ENCODE measurements at regions not wholly inside any gene's neighbourhood (a gene's known extent, or its start where the extent isn't known, plus 50 kb on each side); places are given as distances from the start of the nearest gene placed in this dataset.

GRCh38 chr2:122739732-122740593 is 984.5 kb downstream of the TSN start:
- no peak overlapping the region for H3K27ac ChIP-seq (ENCODE audit: low read depth in 2 of 2, low read length in 2 of 2)
- H3K4me1 ChIP-seq (ENCODE audit: control insufficient read depth in 2 of 3, insufficient read depth in 2 of 3, low read depth in 1 of 3, low read length in 3 of 3) = no peaks in the 10 kb centered on the region
- no peaks in the 10 kb centered on the region for H3K36me3 ChIP-seq (ENCODE audit: control insufficient read depth in 2 of 3, insufficient read depth in 3 of 3, low read length in 3 of 3)
- intact Hi-C loops (cut with DNase I) = no loop called here
- H3K9ac ChIP-seq (ENCODE audit: low read length in 3 of 3) = no peak overlapping the region
- TF ChIP-seq CTCF (IDR thresholded peaks at IDR 0.05; ENCODE audit: borderline replicate concordance, extremely low read depth, insufficient read depth) = no peak
- FAIRE-seq (no peak), DNase-seq (no peak)
- H3K27me3 ChIP-seq (ENCODE audit: control insufficient read depth, insufficient read depth, low read length) = no peaks in the 10 kb centered on the region
- no peaks in the 10 kb centered on the region for H3K9me3 ChIP-seq (ENCODE audit: control insufficient read depth in 2 of 3, insufficient read depth in 1 of 3, low read length in 3 of 3)
- no peak overlapping the region for H3K4me3 ChIP-seq (ENCODE audit: low read length in 3 of 3)

GRCh38 chr2:122740594-122740948 is 985.1 kb downstream of the TSN start:
- no peaks in the 10 kb centered on the region for H3K27me3 ChIP-seq (ENCODE audit: control insufficient read depth, insufficient read depth, low read length)
- no peaks in the 10 kb centered on the region for H3K9me3 ChIP-seq (ENCODE audit: control insufficient read depth in 2 of 3, insufficient read depth in 1 of 3, low read length in 3 of 3)
- DNase-seq = no peak
- intact Hi-C loops (cut with DNase I) = no loop called here
- H3K4me3 ChIP-seq (ENCODE audit: low read length in 3 of 3) = no peak overlapping the region
- FAIRE-seq = no peak
- no peak overlapping the region for H3K9ac ChIP-seq (ENCODE audit: low read length in 3 of 3)
- H3K4me1 ChIP-seq (ENCODE audit: control insufficient read depth in 2 of 3, insufficient read depth in 2 of 3, low read depth in 1 of 3, low read length in 3 of 3) = no peaks in the 10 kb centered on the region
- no peak overlapping the region for H3K27ac ChIP-seq (ENCODE audit: low read depth in 2 of 2, low read length in 2 of 2)
- no peak for TF ChIP-seq CTCF (IDR thresholded peaks at IDR 0.05; ENCODE audit: borderline replicate concordance, extremely low read depth, insufficient read depth)
- no peaks in the 10 kb centered on the region for H3K36me3 ChIP-seq (ENCODE audit: control insufficient read depth in 2 of 3, insufficient read depth in 3 of 3, low read length in 3 of 3)

DNA sequence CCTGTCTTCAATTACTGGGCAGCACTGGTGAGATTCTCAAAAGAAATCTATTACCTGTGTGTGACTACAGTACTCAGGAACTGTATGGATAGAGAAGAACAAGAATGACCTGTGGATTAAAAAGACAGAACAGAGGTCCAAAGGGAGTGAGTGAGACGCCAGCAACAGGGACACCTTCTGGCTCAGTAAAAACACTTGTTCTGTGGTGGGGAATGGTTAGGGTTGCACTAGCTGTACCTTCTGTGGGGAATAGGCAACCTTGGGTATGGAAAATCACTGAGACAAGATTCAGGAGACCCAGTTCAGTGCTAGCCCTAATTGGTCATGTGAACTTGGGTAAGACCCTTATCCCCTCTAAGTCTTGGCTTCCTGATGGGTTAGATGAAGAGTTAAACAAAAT is 986.0 kb downstream of the TSN start:
- intact Hi-C loops (cut with DNase I) = no loop called here
- no peak for FAIRE-seq

More for the DNA sequence above, 986.0 kb downstream of the TSN start:
- H3K9me3 ChIP-seq (ENCODE audit: control insufficient read depth in 2 of 3, insufficient read depth in 1 of 3, low read length in 3 of 3) = no peaks in the 10 kb centered on the region
- no peak for DNase-seq
- TF ChIP-seq CTCF (IDR thresholded peaks at IDR 0.05; ENCODE audit: borderline replicate concordance, extremely low read depth, insufficient read depth) = no peak
- no peak overlapping the region for H3K27ac ChIP-seq (ENCODE audit: low read depth in 2 of 2, low read length in 2 of 2)
- H3K4me3 ChIP-seq (ENCODE audit: low read length in 3 of 3) = no peak overlapping the region
- H3K27me3 ChIP-seq (ENCODE audit: control insufficient read depth, insufficient read depth, low read length) = no peaks in the 10 kb centered on the region
- no peaks in the 10 kb centered on the region for H3K4me1 ChIP-seq (ENCODE audit: control insufficient read depth in 2 of 3, insufficient read depth in 2 of 3, low read depth in 1 of 3, low read length in 3 of 3)
- no peaks in the 10 kb centered on the region for H3K36me3 ChIP-seq (ENCODE audit: control insufficient read depth in 2 of 3, insufficient read depth in 3 of 3, low read length in 3 of 3)
- no peak overlapping the region for H3K9ac ChIP-seq (ENCODE audit: low read length in 3 of 3)
